Muscle layer of duodenum (tissue), 2 donors: ENCODE measurements at regions not wholly inside any gene's neighbourhood (a gene's known extent, or its start where the extent isn't known, plus 50 kb on each side); places are given as distances from the start of the nearest gene placed in this dataset.
"Not testable (repeated sequence)": the region's sequence is repeated elsewhere in the genome, so short reads cannot be mapped to it uniquely, and the experiment has no call there.

Experiments
- H3K27ac ChIP-seq: one replicate; pipeline ENCODE4 v1.7.0; 2013; ENCODE audit warnings: mild to moderate bottlenecking, low read length
- H3K27me3 ChIP-seq: one replicate; pipeline ENCODE4 v1.7.0; 2013; ENCODE audit warnings: low read depth, mild to moderate bottlenecking, control low read depth, low read length
- H3K36me3 ChIP-seq, 2 donors: one replicate each; pipeline ENCODE4 v1.7.0; 2013; ENCODE audit warnings: low read length in 2 of 2, control low read depth in 1 of 2, mild to moderate bottlenecking in 1 of 2; ENCODE audit not compliant: insufficient read depth in 2 of 2, control insufficient read depth in 1 of 2
- H3K4me1 ChIP-seq, 2 donors: one replicate each; pipeline ENCODE4 v1.7.0; 2013; ENCODE audit warnings: low read length in 2 of 2, mild to moderate bottlenecking in 2 of 2, control low read depth in 1 of 2, moderate library complexity in 1 of 2; ENCODE audit not compliant: insufficient read depth in 2 of 2, control insufficient read depth in 1 of 2
- H3K4me3 ChIP-seq, 2 donors: one replicate each; pipeline ENCODE4 v1.7.0; 2013; ENCODE audit warnings: low read length in 2 of 2, low read depth in 1 of 2, mild to moderate bottlenecking in 1 of 2
- H3K9me3 ChIP-seq, 2 donors: one replicate each; pipeline ENCODE4 v1.7.0; 2013; ENCODE audit warnings: low read length in 2 of 2, control low read depth in 1 of 2, mild to moderate bottlenecking in 1 of 2; ENCODE audit not compliant: control insufficient read depth in 1 of 2
- donor health status: healthy.

GRCh38 chr20:51135926-51136715, 113.2 kb upstream of the KCNG1 start:
- H3K27me3 ChIP-seq = no peaks in the 10 kb centered on the region
- no peak overlapping the region for H3K4me3 ChIP-seq
- H3K36me3 ChIP-seq = no peaks in the 10 kb centered on the region
- no peaks in the 10 kb centered on the region for H3K4me1 ChIP-seq
- H3K9me3 ChIP-seq = no peaks in the 10 kb centered on the region
- no peak overlapping the region for H3K27ac ChIP-seq

- Histone ChIP-seq H3K4me1 (peaks cover under 1 to 4% of the 10 kb centered on the region in 2 donors), H3K27ac (no peak overlapping the region), H3K27me3 (no peaks in the 10 kb centered on the region), H3K4me3 (no peak overlapping the region), H3K9me3 (no peaks in the 10 kb centered on the region), H3K36me3 (no peaks in the 10 kb centered on the region)
Measured at GRCh38 chr20:51134405-51134804, 111.5 kb upstream of the KCNG1 start.

DNA sequence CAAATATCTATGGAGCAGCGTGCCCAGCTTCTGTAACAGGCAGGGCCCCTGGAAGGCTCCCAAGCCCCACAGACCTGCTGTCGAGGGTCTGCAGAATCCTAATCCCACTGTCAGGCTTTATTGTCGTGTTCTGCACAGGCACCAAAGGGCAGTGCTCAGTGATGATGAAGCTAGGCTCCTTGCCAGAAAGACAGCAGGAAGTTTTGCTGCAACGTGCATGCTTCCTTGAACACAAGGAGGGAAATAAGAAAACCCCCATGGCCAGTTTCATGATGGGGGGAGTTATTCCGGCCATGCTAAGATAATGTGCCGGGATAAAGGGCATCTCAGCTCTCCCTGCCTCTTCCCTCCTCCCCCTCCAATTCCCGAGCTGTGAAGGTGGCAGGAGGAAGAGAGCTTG, 109.4 kb upstream of the KCNG1 start:
- H3K4me3 ChIP-seq = no peak overlapping the region
- H3K4me1 ChIP-seq = peaks cover 4 to 16% of the 10 kb centered on the region in 2 donors
- H3K9me3 ChIP-seq = no peaks in the 10 kb centered on the region
- H3K36me3 ChIP-seq = no peaks in the 10 kb centered on the region
- H3K27me3 ChIP-seq = no peaks in the 10 kb centered on the region
- no peak overlapping the region for H3K27ac ChIP-seq

DNA sequence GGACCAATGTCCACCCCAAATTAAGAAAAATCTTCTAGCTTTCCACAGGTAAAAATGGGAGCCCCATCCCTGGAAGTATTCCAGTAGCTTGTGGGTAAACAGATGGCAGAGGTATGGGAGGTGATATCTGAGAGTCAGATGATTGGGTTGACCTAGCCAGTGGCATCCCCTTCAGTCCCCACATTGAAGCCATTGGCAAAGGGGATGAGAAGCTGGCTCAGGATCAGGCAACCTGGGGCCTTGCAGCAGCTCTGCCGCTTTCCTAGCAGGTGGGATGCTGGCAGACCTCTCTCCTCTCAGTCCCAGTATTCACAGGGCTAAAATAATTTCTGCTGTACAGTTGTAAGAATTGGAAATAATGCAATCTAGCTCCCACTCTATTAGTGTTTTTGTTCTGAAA, 108.9 kb upstream of the KCNG1 start:
- no peaks in the 10 kb centered on the region for H3K36me3 ChIP-seq
- no peak overlapping the region for H3K4me3 ChIP-seq
- H3K27ac ChIP-seq = no peak overlapping the region
- no peaks in the 10 kb centered on the region for H3K9me3 ChIP-seq
- H3K4me1 ChIP-seq = peaks cover 4 to 16% of the 10 kb centered on the region in 2 donors
- no peaks in the 10 kb centered on the region for H3K27me3 ChIP-seq

- no peak overlapping the region for H3K27ac ChIP-seq
- H3K4me1 ChIP-seq = peaks cover 8 to 25% of the 10 kb centered on the region in 2 donors
- no peak overlapping the region for H3K4me3 ChIP-seq
- no peaks in the 10 kb centered on the region for H3K27me3 ChIP-seq
- no peaks in the 10 kb centered on the region for H3K36me3 ChIP-seq
- no peaks in the 10 kb centered on the region for H3K9me3 ChIP-seq
Measured at GRCh38 chr20:51129147-51129776, 106.4 kb upstream of the KCNG1 start.

- no peaks in the 10 kb centered on the region for H3K9me3 ChIP-seq
- H3K27ac ChIP-seq = no peak overlapping the region
- no peaks in the 10 kb centered on the region for H3K27me3 ChIP-seq
- peaks cover 8 to 25% of the 10 kb centered on the region in 2 donors for H3K4me1 ChIP-seq
- H3K4me3 ChIP-seq = no peak overlapping the region
- no peaks in the 10 kb centered on the region for H3K36me3 ChIP-seq
Measured at GRCh38 chr20:51128198-51128597, 105.3 kb upstream of the KCNG1 start.

GRCh38 chr20:51127713-51128112, 104.8 kb upstream of the KCNG1 start:
- Histone ChIP-seq H3K36me3 (no peaks in the 10 kb centered on the region), H3K9me3 (no peaks in the 10 kb centered on the region), H3K27me3 (no peaks in the 10 kb centered on the region), H3K4me1 (peaks cover 8 to 25% of the 10 kb centered on the region in 2 donors), H3K27ac (no peak overlapping the region), H3K4me3 (no peak overlapping the region)

- Histone ChIP-seq H3K4me1 (peaks cover 8 to 37% of the 10 kb centered on the region in 2 donors), H3K27me3 (no peaks in the 10 kb centered on the region), H3K4me3 (no peak overlapping the region), H3K27ac (no peak overlapping the region), H3K9me3 (no peaks in the 10 kb centered on the region), H3K36me3 (no peaks in the 10 kb centered on the region)
Measured at GRCh38 chr20:51126337-51126736, 103.4 kb upstream of the KCNG1 start.

GRCh38 chr20:51125780-51126179, 102.9 kb upstream of the KCNG1 start:
- Histone ChIP-seq H3K27ac (no peak overlapping the region), H3K9me3 (no peaks in the 10 kb centered on the region), H3K27me3 (no peaks in the 10 kb centered on the region), H3K36me3 (no peaks in the 10 kb centered on the region), H3K4me3 (no peak overlapping the region), H3K4me1 (peaks cover 10 to 42% of the 10 kb centered on the region in 2 donors)

DNA sequence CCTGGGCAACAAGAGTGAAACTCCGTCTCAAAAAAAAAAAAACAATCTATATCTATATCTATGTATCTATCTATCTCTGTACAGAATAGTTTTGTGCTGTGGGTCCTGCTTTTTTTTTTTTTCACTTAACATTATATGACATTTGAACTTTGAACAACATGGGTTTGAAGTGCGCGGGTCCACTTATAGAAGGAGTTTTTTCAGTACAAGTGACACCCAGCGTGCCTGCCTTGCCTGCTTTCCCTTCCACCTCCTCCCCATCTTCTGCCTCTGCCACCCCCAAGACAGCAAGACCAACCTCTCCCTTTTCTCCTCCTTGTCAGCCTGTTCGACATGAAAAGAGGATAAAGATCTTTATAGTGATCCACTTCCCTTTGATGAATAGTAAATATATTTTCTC, 102.2 kb upstream of the KCNG1 start:
- Histone ChIP-seq H3K4me3 (no peak overlapping the region), H3K27ac (no peak overlapping the region), H3K27me3 (no peaks in the 10 kb centered on the region), H3K4me1 (peaks cover 17 to 48% of the 10 kb centered on the region in 2 donors), H3K36me3 (no peaks in the 10 kb centered on the region), H3K9me3 (no peaks in the 10 kb centered on the region)

DNA sequence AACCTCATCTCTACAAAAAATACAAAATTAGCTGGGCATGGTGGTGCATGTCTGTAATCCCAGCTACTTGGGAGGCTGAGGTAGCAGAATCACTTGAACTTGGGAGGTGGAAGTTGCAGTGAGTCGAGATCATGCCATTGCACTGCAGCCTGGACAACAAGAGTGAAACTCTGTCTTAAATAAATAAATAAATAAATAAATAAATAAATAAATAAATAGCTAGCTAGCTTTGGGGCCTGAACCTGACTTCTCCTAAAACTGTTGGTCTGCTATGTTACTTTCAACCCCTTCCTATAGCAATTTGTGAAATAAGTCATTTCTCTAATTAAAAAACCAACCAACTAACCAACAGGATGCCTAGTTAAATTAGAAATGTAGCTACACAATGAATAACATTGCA, 101.0 kb upstream of the KCNG1 start:
- H3K9me3 ChIP-seq, H3K4me3 ChIP-seq, H3K27ac ChIP-seq, H3K27me3 ChIP-seq, H3K36me3 ChIP-seq: not testable (repeated sequence)
- peaks cover 14 to 40% of the 10 kb centered on the region in 2 donors for H3K4me1 ChIP-seq
